HG02938 (cell line): ENCODE measurements at regions not wholly inside any gene's neighbourhood (a gene's known extent, or its start where the extent isn't known, plus 50 kb on each side); places are given as distances from the start of the nearest gene placed in this dataset.
"Not testable (repeated sequence)": the region's sequence is repeated elsewhere in the genome, so short reads cannot be mapped to it uniquely, and the experiment has no call there.

ENCODE experiments used
- ATAC-seq: cut with Tn5 transposase; IDR thresholded peaks from one replicate; pipeline ENCODE4 v1.9.1; 2021; ENCODE audit warnings: mild to moderate bottlenecking, moderate library complexity; ENCODE audit not compliant: unreplicated experiment

GRCh38 chr12:25861226-25861625 is 97.3 kb upstream of the RASSF8 start:
- ATAC-seq = no peak

DNA sequence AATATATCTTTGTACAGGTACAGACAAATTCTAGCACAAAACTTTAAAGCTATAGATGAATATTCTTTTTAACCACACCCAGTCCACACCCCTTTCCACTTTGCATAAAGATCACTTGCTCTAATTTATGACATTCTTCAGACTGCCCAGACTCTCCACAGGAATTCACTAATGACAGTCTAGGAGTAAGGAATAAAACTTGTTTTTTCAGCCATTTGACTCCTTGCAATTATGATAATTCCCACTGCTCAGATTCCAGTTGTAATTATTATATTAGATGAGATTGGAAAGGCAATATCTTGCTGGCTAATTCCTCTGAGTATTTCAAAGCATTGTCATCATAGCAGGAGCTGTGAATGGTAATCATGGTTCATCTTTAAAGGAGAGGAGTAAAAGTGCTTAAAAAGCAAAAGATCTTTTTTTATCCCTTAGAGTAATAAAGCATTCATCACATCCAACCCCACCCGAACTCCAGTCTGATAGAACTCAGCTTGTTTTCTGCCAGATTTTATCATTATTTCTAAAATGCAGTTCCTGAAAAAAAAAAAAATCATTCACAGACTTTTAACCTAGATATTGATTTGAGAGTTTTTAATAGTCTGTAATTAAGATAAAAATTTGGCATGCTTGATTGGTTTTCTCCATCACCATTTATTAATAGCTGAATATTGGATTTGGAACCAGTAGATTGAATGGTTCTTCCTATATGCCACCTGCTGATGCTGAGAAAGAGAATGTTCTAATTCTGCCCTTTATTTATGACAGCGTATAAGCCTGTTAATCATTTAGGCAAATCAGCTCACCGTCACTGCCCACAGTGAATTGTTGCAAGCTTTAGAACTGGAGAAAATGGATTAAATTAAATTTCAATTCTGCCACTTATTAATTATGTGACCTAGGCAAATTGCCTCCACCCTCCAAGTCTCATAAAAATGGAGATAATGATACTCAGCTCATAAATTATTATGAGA is 93.9 kb upstream of the RASSF8 start:
- ATAC-seq = no peak

DNA sequence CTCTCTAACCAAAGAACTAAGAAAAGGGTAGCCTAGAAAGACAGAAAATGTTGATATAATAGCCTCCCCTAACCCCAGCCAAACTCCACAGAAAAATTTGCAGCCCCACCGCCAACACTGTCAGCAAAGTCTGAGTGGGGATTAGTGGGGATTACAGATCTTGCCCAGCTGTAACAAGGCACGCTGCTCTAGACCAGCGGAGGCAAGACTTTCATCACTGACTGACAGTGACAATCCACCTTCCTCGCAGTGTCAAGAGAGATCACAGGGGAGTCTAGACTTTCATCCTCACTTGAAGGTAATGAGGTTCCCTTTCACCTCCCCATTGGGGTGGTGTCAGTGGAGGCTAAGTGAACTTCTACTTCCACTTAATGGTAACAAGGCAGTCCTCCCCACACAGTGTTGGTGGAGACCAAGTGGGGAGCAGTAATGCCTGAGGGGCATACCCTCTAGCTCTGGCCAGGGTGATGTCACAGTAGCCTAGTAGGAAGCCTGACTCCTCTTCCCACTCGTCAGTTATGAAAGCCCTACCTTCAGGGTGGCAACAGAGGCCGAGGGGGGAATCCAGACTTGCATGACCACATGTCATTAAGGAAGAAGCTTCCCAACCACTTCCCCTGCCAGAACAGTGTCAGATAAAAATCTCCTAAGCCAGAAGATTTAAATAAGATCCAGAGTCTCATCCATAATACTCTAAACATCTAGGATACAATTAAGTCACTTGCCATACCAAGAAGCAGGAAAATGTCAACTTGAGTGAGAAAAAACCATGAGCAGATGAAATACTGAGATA is 91.7 kb upstream of the RASSF8 start:
- no peak for ATAC-seq

DNA sequence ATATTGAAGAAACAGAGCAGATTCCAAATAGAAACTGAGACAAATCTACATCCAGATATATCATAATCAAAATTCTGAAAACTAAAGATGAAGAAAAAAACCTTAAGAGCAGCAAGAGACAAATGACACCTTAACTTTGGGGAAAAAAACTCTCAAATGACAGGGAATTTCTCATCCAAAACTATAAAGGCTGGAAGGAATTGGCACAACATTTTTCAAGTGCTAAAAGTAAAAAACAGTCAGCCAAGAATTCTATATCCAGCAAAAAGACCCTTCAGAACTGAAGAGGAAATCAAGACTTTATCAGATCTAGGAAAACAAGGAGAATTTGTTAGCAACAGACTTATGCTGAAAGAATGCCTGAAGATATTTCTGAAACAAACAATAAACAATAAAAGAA is 90.3 kb upstream of the RASSF8 start:
- ATAC-seq = no peak

DNA sequence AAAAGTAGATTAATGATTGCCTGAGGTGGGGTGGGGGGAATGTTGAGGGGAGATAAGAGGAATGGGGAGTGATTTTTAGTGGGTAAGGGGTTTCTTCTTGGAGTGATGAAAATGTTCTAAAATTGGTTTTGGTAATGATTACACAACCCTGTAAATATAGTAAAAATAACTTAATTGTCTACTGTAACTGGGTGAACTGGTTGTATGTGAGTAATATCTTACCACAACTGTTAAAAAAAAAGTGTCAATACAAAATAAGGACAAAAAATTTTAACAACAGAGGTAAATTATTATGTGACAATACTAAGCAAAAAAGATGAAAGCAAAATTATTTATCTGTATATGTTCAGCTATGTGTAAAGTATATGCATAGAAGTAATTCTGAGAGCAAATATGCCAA is 86.3 kb upstream of the RASSF8 start:
- no peak for ATAC-seq

DNA sequence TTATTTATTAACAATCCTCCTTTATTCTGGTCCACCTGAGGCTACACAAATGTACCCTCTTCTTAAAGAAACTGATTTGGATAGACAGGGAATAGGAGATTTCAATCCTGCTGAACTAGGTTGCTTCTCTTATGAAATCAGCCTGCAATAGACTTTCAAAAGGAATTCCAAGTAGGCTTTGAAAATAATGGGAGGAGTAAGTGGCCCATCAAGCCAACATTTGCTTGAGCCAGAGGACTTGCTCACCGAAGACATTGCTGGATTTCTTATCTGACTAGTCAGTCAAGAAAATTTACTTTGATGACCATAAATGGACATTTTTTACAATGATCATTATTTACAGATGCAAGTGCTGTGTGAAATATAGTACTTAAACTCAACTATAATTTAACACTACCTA is 82.8 kb upstream of the RASSF8 start:
- no peak for ATAC-seq

- no peak for ATAC-seq
Observed at GRCh38 chr12:25876383-25877045, 82.0 kb upstream of the RASSF8 start.

DNA sequence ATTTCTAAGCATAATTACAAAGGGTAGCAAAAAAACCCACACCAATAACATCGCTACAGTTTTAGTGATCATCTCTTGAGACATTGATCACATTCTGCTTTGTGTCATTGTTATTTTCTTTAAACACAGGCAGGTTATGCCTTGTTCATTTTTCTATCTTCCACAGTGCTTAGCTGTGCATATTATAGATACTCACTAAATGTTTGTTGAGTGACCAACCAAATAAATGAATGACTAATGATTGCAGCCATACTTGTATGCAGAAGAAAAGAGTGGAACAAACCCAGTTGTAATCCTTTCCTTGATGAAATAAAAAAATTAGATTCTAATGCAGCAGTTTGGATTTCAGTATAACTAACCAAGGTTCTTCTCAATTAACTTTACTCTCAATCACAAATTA is 81.0 kb upstream of the RASSF8 start:
- ATAC-seq = no peak

- ATAC-seq = no peak
Observed at GRCh38 chr12:25882266-25882665, 76.2 kb upstream of the RASSF8 start.

GRCh38 chr12:25883026-25883916 is 75.2 kb upstream of the RASSF8 start:
- ATAC-seq = no peak

DNA sequence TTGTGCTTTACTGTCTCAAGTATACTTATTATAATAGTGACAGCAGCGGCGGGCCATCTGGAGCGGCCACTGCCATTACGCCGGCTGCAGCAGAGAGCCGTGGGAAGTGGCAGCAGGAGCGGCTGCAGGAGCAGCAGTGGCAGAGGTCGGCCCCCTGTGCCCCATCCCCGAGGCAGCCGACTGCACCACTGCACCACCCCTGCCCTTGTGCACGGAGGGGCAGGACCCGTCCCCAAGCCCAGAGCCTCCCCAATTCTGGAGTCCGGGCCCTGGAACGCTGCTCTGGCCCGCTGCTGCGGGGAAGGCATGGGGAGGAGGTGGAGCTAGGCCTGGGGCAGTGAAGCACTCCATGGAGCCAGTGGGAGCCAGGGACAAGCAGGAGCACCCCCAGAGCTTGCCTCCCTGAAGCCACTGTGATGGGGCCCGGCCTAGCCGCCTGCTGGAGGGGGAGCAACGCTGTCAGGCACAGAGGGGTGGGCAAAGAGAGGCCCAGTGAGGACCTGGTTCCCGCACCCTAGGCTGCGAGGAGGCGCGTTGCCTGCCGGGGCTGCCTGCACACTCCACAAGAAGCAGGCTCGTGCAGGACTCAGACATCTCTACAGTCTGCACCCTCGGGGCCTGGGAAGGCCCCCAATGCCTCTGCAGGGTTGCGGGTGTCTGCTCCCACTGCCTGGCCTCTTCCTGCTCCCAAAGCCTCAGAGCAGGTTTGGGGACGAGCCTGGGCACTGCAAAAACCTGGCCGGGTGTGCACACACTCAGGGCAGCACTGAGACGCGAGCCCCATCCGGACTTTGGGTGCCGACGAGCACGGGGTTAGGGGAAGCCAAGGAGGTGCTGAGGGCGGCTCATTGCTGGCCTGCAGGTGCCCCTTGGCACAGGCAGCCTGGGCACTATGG is 74.2 kb upstream of the RASSF8 start:
- no peak for ATAC-seq

GRCh38 chr12:25884920-25885234 is 73.6 kb upstream of the RASSF8 start:
- ATAC-seq = no peak

DNA sequence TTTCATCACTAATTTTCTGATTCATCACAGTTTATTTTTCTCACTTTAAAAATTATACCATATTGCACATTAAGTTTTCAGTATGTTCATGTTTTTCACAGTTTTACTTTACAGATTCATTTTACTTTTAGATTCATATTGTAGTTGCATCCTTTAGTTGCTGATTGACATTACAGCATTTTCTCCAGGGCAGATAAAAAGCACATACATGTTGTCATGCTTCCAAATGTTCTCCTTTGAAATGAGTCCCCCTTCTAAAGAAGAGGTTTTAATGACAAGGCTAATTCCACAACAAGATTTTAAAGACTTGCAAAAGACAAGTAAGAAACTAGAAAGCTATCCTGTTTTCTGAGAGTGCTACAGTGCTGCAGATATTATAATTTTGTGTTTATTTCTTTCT is 72.1 kb upstream of the RASSF8 start:
- no peak for ATAC-seq

DNA sequence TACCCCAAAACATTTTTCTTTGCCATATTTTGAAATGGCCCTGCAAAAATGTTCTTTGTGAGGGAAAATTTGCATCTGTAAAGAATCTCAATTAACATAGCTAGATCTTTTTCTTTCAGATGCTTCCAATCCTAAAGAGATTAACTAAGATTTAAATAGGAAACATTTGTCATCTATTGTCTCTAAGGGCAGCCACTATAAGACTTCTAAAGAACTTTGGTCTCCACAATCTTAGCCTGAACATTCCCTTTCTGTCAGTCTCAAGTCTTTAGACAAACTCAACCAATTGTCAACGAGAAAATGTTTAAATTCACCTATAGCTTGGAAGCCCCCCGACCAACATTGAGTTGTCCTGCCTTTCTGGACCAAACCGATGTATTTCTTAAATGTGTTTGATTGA is 71.1 kb upstream of the RASSF8 start:
- ATAC-seq = no peak

DNA sequence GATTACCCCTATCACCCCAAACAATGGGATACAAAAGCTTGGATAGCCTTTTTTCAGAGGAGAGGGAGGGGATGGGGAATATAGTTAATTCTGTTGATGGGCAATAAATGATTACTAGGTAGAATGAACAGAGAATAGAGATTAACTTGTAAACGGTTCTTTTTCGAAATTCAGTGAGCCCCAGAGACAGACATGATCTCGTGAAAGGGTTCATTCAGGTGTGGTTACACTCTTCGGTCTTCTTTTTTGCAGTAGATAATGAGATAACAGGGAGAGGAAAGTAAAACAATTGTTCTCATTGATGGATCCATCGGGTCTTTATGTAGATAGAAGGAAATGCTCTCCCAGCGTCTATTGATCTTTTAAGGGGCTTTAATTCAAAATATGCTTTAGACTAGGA is 69.3 kb upstream of the RASSF8 start:
- no peak for ATAC-seq

GRCh38 chr12:25891095-25891494 is 67.4 kb upstream of the RASSF8 start:
- ATAC-seq = not testable (repeated sequence)

GRCh38 chr12:25894759-25895158 is 63.7 kb upstream of the RASSF8 start:
- ATAC-seq = no peak

DNA sequence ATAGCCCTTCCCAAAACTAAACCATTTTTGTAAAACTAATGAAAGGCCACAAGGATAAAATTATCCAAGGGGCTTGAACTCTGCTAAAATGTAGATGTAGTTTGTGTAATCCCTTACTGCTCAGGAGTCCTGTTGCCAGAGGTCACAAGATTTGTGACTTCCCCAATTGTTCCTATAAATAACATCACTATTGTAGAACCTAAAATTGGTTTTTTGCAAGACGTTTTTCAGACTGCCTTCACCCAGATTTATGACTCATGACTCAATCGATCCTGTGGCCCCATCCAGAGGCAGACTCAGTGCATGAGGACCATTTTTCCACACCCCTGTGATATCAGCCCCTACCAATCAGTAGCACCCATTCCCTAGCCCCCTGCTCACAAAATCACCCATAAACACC is 61.5 kb upstream of the RASSF8 start:
- ATAC-seq = no peak

DNA sequence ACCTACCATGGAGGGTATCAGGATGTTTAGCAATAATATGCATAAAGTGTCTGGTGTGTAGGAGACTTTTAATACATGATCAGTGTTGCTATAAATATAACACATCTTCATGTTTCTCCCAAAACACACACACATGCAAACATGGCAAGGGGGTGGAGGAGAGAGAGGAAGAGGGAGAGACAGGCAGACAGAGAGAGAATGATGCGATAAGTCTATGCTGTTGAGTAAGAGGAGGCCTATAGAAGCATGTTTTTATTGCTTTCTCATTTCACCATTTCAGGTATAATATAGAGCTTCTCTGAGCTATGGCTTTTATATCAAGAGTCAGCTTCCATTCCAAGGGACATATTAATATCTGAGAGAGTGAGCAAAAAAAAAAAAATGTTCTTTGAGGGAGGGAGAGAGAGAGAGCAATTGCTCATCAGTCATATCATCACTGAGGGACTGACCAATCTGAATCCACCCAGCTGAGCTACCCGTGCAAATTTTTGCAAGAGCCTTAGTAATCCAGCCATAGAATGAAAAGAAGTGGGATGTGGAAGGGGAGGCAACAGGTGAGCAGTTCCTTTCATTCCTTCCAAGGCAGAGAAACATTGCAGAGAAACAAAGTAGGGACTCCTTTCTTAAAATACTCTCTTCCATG is 54.8 kb upstream of the RASSF8 start:
- ATAC-seq = no peak
